Activated CD4-positive, alpha-beta T cell treated with anti-CD3 and anti-CD28 coated beads, Interleukin-2, amount 10 ng/mL, durations not matched to agents 7 days and 5 days (primary cell): ENCODE measurements at regions not wholly inside any gene's neighbourhood (a gene's known extent, or its start where the extent isn't known, plus 50 kb on each side); places are given as distances from the start of the nearest gene placed in this dataset.
"Not testable (repeated sequence)": the region's sequence is repeated elsewhere in the genome, so short reads cannot be mapped to it uniquely, and the experiment has no call there.

Source experiments
- CTCF ChIA-PET: fragments of 350-600 bp; sonication (Branson Sonifier 250); formaldehyde crosslinking; loops from one replicate; lab custom pipeline; 2021; ENCODE audit warnings: antibody characterized with exemption; lab: Charles Lee
- POLR2A ChIA-PET: fragments of 350-600 bp; sonication (Branson Sonifier 250); formaldehyde crosslinking; loops from one replicate; lab custom pipeline; 2021; ENCODE audit warnings: antibody characterized with exemption; lab: Charles Lee
- DNase-seq: peaks from one replicate; pipeline ENCODE4 v3.0.0-alpha.2; 2020
- H3K27ac Mint-ChIP-seq: one replicate; pipeline ENCODE4 v1.8.0; 2021; ENCODE audit warnings: mild to moderate bottlenecking, moderate library complexity, mixed read lengths
- H3K27me3 Mint-ChIP-seq: one replicate; pipeline ENCODE4 v1.8.0; 2021; ENCODE audit warnings: mixed read lengths
- H3K36me3 Mint-ChIP-seq: one replicate; pipeline ENCODE4 v1.8.0; 2021; ENCODE audit warnings: low read depth, mixed read lengths
- H3K4me1 Mint-ChIP-seq: one replicate; pipeline ENCODE4 v1.8.0; 2021; ENCODE audit warnings: mixed read lengths
- H3K4me3 Mint-ChIP-seq: one replicate; pipeline ENCODE4 v1.8.0; 2021; ENCODE audit warnings: mild to moderate bottlenecking, moderate library complexity, mixed read lengths
- H3K9me3 Mint-ChIP-seq: one replicate; pipeline ENCODE4 v1.8.0; 2021; ENCODE audit warnings: mixed read lengths

DNA sequence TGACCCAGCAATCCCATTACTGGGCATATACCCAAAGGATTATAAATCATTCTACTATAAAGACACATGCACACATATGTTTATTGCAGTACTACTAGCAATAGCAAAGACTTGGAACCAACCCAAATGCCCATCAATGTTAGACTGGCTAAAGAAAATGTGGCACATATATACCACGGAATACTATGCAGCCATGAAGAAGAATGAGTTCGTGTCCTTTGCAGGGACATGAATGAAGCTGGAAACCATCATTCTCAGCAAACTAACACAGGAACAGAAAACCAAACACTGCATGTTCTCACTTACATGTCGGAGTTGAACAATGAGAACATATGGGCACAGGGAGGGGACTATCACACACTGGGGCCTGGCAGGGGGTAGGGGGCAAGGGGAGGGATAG, 183.0 kb downstream of the HACE1 start:
- H3K4me1 Mint-ChIP-seq, H3K27ac Mint-ChIP-seq, POLR2A ChIA-PET, H3K36me3 Mint-ChIP-seq, CTCF ChIA-PET, H3K27me3 Mint-ChIP-seq, H3K9me3 Mint-ChIP-seq, DNase-seq, H3K4me3 Mint-ChIP-seq: not testable (repeated sequence)

DNA sequence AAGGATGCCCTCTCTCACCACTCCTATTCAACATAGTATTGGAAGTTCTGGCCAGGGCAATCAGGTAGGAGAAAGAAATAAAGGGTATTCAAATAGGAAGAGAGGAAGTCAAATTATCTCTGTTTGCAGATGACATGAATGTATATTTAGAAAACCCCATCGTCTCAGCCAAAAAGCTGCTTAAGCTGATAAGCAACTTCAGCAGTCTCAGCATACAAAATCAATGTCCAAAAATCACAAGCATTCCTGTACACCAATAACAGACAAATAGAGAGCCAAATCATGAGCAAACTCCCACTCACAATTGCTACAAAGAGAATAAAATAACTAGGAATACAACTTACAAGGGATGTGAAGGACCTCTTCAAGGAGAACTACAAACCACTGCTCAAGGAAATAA, 184.6 kb downstream of the HACE1 start:
- H3K27ac Mint-ChIP-seq, H3K4me1 Mint-ChIP-seq, H3K9me3 Mint-ChIP-seq, CTCF ChIA-PET, DNase-seq, H3K4me3 Mint-ChIP-seq, POLR2A ChIA-PET, H3K27me3 Mint-ChIP-seq, H3K36me3 Mint-ChIP-seq: not testable (repeated sequence)

DNA sequence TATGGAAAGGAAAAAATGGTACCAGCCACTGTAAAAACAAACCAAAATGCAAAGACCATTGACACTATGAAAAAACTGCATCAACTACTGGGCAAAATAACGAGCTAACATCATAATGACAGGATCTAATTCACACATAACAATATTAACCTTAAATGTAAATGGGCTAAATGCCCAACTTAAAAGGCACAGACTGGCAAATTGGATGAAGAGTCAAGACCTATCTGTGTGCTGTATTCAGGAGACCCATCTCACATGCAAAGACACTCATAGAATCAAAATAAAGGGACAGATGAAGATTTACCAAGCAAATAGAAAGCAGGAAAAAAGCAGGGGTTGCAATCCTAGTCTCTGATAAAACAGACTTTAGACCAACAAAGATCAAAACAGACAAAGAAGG, 186.6 kb downstream of the HACE1 start:
- H3K27me3 Mint-ChIP-seq, POLR2A ChIA-PET, DNase-seq, H3K36me3 Mint-ChIP-seq, H3K4me3 Mint-ChIP-seq, H3K27ac Mint-ChIP-seq, H3K4me1 Mint-ChIP-seq, H3K9me3 Mint-ChIP-seq, CTCF ChIA-PET: not testable (repeated sequence)

DNA sequence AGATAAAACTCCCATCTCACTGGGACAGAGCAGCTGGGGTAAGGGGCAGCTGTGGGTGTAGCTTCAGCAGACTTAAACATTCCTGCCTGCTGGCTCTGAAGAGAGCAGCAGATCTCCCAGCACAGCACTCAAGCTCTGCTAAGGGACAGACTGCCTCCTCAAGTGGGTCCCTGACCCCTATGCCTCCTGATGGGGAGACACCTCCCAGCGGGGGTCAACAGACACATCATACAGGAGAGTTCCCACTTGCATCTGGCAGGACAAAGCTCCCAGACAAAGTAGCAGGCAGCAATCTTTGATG, 188.2 kb downstream of the HACE1 start:
- H3K9me3 Mint-ChIP-seq, H3K27me3 Mint-ChIP-seq, CTCF ChIA-PET, H3K27ac Mint-ChIP-seq, H3K4me3 Mint-ChIP-seq, DNase-seq, H3K36me3 Mint-ChIP-seq, H3K4me1 Mint-ChIP-seq, POLR2A ChIA-PET: not testable (repeated sequence)

DNA sequence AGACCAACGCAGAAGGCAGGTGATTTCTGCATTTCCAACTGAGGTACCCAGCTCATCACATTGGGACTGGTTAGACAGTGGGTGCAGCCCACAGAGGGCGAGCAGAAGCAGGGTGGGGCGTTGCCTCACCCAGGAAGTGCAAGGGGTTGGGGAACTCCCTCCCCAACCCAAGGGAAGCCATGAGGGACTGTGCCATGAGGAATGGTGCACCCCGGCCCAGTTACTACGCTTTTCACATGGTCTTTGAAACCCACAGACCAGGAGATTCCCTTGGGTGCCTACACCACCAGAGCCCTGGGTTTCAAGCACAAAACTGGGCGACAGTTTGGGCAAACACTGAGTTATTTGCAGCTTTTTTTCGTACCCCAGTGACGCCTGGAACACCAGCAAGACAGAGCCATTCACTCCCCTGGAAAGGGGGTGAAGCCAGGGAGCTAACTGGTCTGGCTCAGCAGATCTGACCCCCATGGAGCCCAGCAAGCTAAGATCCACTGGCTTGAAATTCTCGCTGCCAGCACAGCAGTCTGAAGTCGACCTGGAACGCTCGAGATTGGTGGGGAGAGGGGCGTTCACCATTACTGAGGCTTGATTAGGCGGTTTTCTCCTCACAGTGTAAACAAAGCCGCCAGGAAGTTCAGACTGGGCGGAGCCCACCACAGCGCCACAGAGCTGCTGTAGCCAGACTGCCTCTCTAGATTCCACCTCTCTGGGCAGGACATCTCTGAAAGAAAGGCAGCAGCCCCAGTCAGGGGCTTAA, 188.7 kb downstream of the HACE1 start:
- DNase-seq, H3K27ac Mint-ChIP-seq, H3K27me3 Mint-ChIP-seq, H3K4me3 Mint-ChIP-seq, POLR2A ChIA-PET, H3K4me1 Mint-ChIP-seq, H3K9me3 Mint-ChIP-seq, H3K36me3 Mint-ChIP-seq: not testable (repeated sequence)
- CTCF ChIA-PET, result interaction anchor here (0.6 kb wide), 1 partner anchor 30 kb away, joined by 3 read pairs; no protein-coding TSS in a partner anchor

DNA sequence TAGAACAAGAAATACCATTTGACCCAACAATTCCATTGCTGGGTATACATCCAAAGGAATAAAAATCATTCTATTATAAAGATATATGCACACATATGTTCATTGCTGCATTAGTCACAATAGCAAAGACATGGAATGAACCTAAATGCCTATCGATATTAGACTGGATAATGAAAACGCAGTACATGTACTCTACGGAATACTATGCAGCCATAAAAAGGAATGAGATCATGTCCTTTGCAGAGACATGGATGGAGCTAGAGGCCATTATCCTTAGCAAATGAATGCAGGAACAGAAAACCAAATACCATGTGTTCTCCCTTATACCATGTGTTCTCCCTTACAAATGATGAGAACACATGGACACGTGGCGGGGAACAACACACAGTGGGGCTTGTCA, 190.2 kb downstream of the HACE1 start:
- H3K27me3 Mint-ChIP-seq, result peaks cover 13% of the 10 kb centered on the region
- DNase-seq, result no peak
- H3K9me3 Mint-ChIP-seq, result no peaks in the 10 kb centered on the region
- H3K4me3 Mint-ChIP-seq, result no peak overlapping the region
- no peak overlapping the region for H3K27ac Mint-ChIP-seq
- POLR2A ChIA-PET, result no interaction called here
- CTCF ChIA-PET, result interaction anchor here (2.0 kb wide), 1 partner anchor 8 kb away, joined by 4 read pairs; no protein-coding TSS in a partner anchor
- no peaks in the 10 kb centered on the region for H3K4me1 Mint-ChIP-seq
- H3K36me3 Mint-ChIP-seq, result no peaks in the 10 kb centered on the region

DNA sequence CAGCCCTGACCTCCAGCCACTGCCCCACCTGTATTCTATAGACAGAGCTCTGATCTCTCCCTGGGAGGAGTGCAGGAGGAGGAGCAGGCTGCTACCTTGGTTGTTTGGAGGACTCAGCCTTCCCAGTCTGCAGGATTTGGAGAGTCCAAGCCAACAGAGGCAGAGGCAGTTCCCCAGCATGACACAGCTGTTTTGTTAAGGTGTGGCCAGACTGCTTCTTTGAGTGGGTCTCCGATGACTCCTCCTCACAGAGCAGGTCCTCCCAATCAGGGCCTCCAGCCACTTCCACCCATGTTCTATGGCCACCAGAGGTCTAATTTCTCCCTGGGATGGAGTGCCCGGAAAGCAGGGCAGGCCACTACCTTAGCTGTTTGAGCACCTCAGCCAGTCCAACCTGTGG, 203.5 kb downstream of the HACE1 start:
- ChIA-PET CTCF (interaction anchor here (1.3 kb wide), 1 partner anchor 9 kb away, joined by 3 read pairs; no protein-coding TSS in a partner anchor), POLR2A (no interaction called here)
- no peak overlapping the region for H3K4me3 Mint-ChIP-seq
- no peak for DNase-seq
- H3K27me3 Mint-ChIP-seq, result no peaks in the 10 kb centered on the region
- H3K27ac Mint-ChIP-seq, result no peak overlapping the region
- H3K36me3 Mint-ChIP-seq, result no peaks in the 10 kb centered on the region
- H3K4me1 Mint-ChIP-seq, result no peaks in the 10 kb centered on the region
- H3K9me3 Mint-ChIP-seq, result no peaks in the 10 kb centered on the region

DNA sequence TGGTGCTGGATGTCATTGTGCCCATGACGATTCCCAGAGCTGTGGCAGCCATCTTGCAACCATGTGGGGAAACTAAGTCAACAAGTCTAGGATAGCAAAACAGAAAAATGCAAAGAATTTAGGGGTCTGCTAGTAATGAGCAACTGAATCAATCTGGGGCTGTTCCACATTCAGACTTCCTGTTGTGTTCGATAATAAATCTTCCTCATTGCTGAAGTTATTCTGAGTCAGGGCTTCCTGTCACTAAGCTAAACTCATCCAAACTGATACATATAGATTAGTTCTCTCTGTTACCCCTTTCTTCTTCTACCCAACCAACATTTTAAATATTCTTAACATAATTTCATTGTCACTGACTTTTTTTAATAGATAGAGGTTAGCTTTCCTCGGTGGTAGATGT, 205.9 kb downstream of the HACE1 start:
- Mint-ChIP-seq H3K27ac (no peak overlapping the region), H3K9me3 (no peaks in the 10 kb centered on the region), H3K36me3 (no peaks in the 10 kb centered on the region), H3K4me1 (no peaks in the 10 kb centered on the region), H3K27me3 (no peaks in the 10 kb centered on the region), H3K4me3 (no peak overlapping the region)
- DNase-seq, result no peak
- ChIA-PET CTCF (no interaction called here), POLR2A (no interaction called here)

DNA sequence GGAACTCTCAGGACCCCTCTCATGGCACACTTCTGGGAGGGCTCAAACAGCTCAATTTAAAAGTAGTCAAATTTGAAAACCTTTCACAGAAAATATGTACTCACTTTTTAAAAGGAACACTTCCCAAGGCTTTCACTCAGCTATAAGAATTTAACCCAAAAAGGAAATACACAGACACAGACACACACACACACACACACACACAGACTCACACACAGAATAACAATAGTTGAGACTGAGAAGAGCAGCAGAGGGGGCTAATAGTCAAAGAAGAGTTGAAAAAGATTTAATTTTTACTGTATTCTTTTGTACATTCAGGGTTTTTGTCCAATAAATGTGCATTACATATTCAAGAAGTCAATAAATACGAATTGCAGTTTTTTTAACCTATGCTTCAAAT, 211.4 kb downstream of the HACE1 start:
- H3K27ac Mint-ChIP-seq, result no peak overlapping the region

DNA sequence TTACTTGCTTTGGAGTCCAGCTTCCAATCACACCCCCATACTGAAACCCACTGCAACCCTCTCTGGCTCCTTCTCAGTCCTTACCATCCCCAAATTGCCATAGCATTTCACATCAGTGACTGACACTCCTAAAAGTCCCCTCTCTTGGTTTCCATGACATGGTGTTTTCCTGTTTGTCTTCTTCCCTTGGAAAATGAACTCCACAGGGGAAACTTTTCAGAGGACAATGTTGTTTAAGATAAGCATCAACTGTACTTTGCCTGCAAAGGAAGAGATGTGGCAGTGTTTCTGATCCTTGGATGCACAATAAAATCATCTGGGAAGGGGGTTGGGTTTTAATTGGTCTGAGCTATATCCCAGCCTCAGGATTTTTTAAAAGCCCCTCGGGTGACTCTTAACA, 214.9 kb downstream of the HACE1 start:
- no peaks in the 10 kb centered on the region for H3K36me3 Mint-ChIP-seq
- no peak overlapping the region for H3K27ac Mint-ChIP-seq
- no peak overlapping the region for H3K4me3 Mint-ChIP-seq
- peaks cover 2% of the 10 kb centered on the region for H3K4me1 Mint-ChIP-seq
- no peak for DNase-seq
- ChIA-PET POLR2A (no interaction called here), CTCF (no interaction called here)
- no peaks in the 10 kb centered on the region for H3K9me3 Mint-ChIP-seq
- H3K27me3 Mint-ChIP-seq, result no peaks in the 10 kb centered on the region

More for the DNA sequence above, 211.4 kb downstream of the HACE1 start:
- CTCF ChIA-PET, result no interaction called here
- no peaks in the 10 kb centered on the region for H3K9me3 Mint-ChIP-seq
- no peak overlapping the region for H3K4me3 Mint-ChIP-seq
- no peaks in the 10 kb centered on the region for H3K27me3 Mint-ChIP-seq
- no peak for DNase-seq
- H3K4me1 Mint-ChIP-seq, result no peaks in the 10 kb centered on the region
- no peaks in the 10 kb centered on the region for H3K36me3 Mint-ChIP-seq
- POLR2A ChIA-PET, result no interaction called here

DNA sequence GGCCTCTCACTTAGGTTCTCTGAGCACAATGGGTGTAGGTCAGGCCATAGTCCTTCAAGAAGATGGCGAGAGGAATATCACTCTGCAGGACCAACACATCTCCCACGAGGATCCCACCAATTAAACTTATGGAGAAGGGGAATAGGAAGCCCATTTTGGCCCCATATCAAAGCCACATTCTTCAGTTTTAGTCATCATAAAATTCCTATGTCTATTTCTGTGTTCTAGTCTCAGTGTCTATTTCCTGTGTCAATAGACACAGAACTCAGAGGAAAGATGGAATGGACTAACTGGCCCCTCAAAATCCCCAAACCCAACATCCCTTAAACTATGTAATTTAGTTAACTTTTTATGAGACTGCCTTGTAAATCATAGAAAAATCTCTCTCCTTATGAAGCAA, 216.8 kb downstream of the HACE1 start:
- Mint-ChIP-seq H3K27ac (no peak overlapping the region), H3K36me3 (no peaks in the 10 kb centered on the region), H3K27me3 (no peaks in the 10 kb centered on the region), H3K4me1 (peaks cover 9% of the 10 kb centered on the region), H3K4me3 (no peak overlapping the region), H3K9me3 (no peaks in the 10 kb centered on the region)
- DNase-seq, result no peak
- ChIA-PET CTCF (no interaction called here), POLR2A (no interaction called here)

DNA sequence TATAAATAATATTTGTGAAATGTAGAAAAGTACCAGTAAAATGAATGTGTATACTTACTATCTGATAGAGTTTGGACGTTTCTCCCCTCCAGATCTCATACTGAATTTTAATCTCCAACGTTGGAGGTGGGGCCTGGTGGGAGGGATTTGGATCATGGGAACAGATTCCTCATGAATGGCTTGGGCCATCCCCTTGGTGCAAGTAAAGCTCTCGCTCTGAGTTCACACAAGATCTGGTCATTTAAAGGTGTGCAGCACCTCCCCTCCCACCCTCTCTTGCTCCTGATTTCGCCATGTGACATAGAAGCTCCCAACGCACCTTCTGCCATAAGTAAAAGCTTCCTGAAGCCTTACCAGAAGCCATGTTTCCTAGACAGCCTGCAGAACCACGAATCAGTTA, 219.0 kb downstream of the HACE1 start:
- peaks cover 9% of the 10 kb centered on the region for H3K4me1 Mint-ChIP-seq
- POLR2A ChIA-PET, result no interaction called here
- no peak overlapping the region for H3K4me3 Mint-ChIP-seq
- H3K27me3 Mint-ChIP-seq, result no peaks in the 10 kb centered on the region
- CTCF ChIA-PET, result interaction anchor here (0.6 to 0.7 kb wide), 2 partner anchors 30 to 437 kb away, joined by 3 read pairs; no protein-coding TSS in a partner anchor
- no peaks in the 10 kb centered on the region for H3K9me3 Mint-ChIP-seq
- DNase-seq, result no peak
- H3K27ac Mint-ChIP-seq, result no peak overlapping the region
- H3K36me3 Mint-ChIP-seq, result no peaks in the 10 kb centered on the region

DNA sequence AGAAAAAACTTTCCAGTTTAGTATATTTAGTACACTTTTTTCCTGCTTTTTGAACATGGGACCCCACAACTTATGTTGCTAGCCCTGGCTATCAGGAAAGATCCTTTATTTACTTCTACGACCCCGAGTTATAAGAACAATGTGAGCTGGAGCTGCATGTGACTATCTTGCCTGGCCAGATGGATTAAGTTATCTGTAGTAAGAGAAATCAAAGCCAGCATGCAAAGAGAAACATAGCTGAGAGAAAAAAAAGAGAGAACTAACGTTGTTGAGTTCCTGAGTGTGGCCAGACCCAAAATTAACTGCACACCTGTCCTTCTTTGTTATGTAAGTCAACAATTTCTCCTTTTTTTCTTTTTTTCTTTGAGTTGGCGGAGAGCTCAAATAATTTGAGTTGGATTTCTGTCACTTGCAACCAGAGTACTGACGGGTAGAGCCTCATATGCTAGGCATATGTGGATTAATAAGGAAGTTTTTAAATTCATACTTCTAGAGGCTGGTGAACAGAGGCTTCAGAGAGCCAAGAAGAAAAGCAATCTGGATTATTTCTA, 219.5 kb downstream of the HACE1 start:
- Mint-ChIP-seq H3K27ac (no peak overlapping the region), H3K4me3 (no peak overlapping the region), H3K9me3 (no peaks in the 10 kb centered on the region), H3K4me1 (peaks cover 9% of the 10 kb centered on the region), H3K36me3 (no peaks in the 10 kb centered on the region), H3K27me3 (no peaks in the 10 kb centered on the region)
- DNase-seq, result no peak
- ChIA-PET CTCF (interaction anchor here (0.6 to 0.7 kb wide), 2 partner anchors 30 to 437 kb away, joined by 3 read pairs; no protein-coding TSS in a partner anchor), POLR2A (no interaction called here)

DNA sequence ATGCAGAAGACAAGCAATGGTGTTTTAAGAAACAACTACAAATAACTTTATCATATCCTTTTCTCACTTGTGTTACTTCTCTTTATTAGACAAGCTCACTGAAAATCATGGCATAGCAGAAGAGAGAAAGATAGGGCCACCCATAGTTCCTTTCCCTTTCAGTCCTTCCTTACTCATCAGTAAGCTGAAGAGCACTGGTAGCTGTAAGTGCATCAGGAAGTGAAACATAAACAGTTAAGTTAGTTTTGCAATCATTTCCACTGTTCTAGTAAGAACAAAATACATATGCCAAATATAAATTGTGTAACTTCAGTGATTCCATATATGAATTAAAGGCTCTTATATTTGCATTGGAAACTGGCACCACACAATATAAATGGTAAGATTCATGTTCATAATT, 220.1 kb downstream of the HACE1 start:
- Mint-ChIP-seq H3K27ac (no peak overlapping the region), H3K27me3 (no peaks in the 10 kb centered on the region), H3K36me3 (no peaks in the 10 kb centered on the region), H3K4me1 (peaks cover 9% of the 10 kb centered on the region), H3K4me3 (no peak overlapping the region), H3K9me3 (no peaks in the 10 kb centered on the region)
- ChIA-PET POLR2A (no interaction called here), CTCF (no interaction called here)
- DNase-seq, result no peak
